ENCODE measurements at regions not wholly inside any gene's neighbourhood (a gene's known extent, or its start where the extent isn't known, plus 50 kb on each side); places are given as distances from the start of the nearest gene placed in this dataset.
A peak's percentile ranks its signal among the peaks of the same experiment; 100 is the strongest.
"Not testable (repeated sequence)": the region's sequence is repeated elsewhere in the genome, so short reads cannot be mapped to it uniquely, and the experiment has no call there.

GRCh38 chr1:203401199-203401877, 50.4 kb upstream of the FMOD start:
- DNase-seq (ENCODE audit: low spot score) = no peak

DNA sequence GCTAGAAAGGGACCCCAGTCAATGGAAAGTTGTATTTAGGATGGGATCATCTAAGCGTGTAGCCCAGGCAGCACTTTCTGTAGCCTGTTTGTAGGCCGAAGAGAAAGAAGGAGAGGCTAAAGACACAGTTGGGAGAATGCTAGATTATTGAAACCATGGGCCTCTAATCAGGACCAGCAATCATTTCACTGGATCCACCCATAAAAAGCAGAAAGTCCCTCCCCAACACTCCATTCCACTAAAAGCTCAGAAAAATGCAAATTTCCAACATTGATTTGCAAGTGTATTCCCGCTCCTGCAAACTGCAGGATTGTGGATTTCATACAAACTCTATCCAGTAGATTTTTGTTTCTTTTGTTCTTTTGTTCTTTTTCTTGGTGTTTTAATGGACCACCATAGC, 51.2 kb upstream of the FMOD start:
- no peak for DNase-seq (ENCODE audit: low spot score)

GRCh38 chr1:203402629-203403337, 51.9 kb upstream of the FMOD start:
- peak; percentile 56 for DNase-seq (ENCODE audit: low spot score)

GRCh38 chr1:203403586-203403985, 52.7 kb upstream of the FMOD start:
- DNase-seq (ENCODE audit: low spot score) = no peak

GRCh38 chr1:203404546-203404945, 53.6 kb upstream of the FMOD start:
- no peak for DNase-seq (ENCODE audit: low spot score)

DNA sequence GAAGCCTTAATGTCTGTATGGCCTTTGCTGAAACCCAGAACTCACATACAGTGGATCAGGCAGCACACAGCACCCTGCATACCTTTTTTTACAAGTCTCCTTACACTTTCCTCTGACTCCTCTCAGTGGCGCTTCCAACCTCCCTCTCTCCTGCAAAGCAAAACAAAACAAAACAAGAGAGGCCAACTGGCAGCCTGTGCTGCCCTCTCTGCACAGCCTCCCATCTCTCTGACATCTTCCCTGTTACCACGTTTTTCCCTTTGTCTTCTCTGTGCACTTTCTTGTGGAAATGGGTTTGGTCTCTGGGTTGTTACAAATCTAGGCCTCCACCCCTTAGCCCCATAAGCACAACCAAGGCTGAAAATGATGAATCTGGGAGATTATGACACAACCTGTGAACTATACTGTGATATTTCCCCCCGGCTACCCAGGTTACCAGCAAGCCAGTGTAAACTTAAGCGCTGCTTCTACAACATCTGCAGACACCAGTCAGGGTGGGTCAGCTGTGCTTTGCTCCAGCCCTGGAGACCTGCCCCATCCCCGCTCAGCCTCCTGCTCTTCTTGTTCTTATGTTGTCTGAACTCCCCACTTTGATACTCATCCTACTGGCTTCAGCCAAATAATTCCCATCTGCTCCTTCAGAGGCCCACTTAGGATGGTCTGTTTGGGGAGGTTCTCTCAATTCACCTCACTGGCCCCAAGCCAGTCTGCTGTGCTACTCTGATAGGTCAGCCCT, 54.9 kb upstream of the FMOD start:
- no peak for DNase-seq (ENCODE audit: low spot score)

GRCh38 chr1:203406446-203407045, 55.6 kb upstream of the FMOD start:
- no peak for DNase-seq (ENCODE audit: low spot score)

- no peak for DNase-seq (ENCODE audit: low spot score)
Observed at GRCh38 chr1:203407296-203407695, 56.4 kb upstream of the FMOD start.

- DNase-seq (ENCODE audit: low spot score) = peak; percentile 11
Observed at GRCh38 chr1:203408486-203409481, 57.9 kb upstream of the FMOD start.

GRCh38 chr1:203410182-203410900, 59.4 kb upstream of the FMOD start:
- DNase-seq (ENCODE audit: low spot score) = no peak

GRCh38 chr1:203411431-203411830, 60.5 kb upstream of the FMOD start:
- DNase-seq (ENCODE audit: low spot score) = not testable (repeated sequence)

DNA sequence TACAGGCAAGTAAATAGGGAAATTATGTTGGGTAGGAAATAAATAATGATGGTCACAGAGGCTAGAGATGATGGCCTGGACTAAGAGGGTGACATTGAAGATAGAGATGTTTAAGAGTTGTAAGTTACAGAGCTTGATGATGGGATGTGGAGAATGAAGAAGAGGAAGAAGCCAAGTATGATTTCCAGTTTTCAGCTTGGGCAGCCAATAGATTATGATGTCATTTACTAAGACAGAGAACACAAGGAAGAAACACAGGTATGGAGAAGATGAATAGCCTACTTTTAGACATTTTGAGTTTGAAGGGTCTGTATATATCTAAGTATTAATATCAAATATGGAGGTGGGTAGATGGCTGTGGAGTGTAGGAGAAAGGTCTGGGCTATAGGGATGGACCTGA, 56.0 kb upstream of the PRELP start:
- no peak for DNase-seq (ENCODE audit: low spot score)

DNA sequence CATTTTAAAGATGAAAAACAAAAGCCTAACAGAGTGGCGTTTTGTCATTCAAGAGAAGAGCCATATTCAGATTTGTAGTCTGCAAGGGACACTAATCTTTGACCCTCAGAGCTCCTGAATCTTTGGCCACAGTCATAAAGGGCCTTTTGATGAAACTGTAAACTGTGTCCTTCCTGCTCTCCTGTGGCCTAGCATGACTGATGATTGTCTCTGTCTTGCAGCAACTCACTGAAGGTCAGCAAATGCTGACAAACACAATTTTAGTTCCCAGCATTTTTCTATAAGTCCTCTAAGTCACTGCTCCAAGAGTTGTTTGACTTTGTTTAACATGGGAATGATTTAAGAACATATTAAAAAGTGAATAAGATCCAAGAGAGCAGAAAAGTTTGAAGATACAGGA, 55.3 kb upstream of the PRELP start:
- no peak for DNase-seq (ENCODE audit: low spot score)

DNA sequence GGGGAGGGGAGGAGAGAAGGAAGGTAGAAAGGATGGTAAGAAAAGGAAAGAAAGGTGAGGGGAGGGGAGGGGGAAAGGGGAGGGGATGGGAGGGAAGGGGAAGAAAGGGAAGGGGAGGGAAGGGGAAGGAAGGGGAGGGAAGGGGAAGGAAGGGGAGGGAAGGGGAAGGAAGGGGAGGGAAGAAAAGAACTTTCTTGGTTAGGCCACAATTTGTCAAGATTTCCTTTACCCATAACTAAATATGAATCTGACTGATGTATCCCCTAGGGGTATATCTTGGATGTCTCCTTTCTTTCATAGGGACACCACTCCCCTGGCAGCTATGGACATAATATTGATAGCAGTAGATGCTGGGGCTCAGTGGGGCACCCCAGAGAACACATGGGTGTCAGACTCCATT, 54.4 kb upstream of the PRELP start:
- no peak for DNase-seq (ENCODE audit: low spot score)

DNA sequence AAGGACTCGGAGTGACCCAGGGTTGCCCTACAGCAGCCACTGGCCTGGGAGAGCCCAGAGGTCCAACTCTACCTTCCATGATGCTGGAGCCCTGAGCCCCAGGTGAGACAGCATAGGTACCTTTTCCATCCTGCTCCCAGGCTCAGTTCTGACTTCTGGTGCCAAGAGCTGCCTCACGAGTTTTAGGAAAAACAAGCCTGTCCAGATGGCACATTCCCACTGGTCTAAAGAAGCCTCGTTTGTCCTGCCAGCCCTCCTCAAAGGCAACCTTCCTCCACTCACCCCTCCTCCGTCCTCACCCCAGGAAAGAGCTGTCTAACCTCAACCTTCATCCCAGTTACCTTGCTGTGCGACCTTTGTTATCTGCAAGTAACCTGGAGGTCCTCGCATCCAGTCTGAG, 53.5 kb upstream of the PRELP start:
- DNase-seq (ENCODE audit: low spot score) = no peak

DNA sequence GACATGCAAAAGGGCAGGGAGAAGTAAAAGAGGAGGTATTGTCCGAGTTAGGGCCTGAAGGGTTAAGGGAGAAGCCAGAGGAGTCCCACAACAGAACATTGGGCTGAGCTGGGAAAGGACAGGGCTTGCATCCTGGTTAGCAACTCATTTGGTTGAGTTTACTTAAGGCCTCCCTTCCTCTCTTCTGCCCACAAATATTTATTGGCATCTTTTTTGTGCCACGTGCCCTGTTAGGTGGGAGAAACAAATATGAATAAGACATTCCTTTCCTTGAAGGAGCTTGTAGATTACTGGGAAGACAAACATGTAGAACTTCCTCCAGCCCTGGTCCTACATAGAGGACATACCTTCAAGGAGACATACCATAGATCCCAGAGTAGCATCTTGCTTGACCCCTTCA, 53.0 kb upstream of the PRELP start:
- DNase-seq (ENCODE audit: low spot score) = no peak

DNA sequence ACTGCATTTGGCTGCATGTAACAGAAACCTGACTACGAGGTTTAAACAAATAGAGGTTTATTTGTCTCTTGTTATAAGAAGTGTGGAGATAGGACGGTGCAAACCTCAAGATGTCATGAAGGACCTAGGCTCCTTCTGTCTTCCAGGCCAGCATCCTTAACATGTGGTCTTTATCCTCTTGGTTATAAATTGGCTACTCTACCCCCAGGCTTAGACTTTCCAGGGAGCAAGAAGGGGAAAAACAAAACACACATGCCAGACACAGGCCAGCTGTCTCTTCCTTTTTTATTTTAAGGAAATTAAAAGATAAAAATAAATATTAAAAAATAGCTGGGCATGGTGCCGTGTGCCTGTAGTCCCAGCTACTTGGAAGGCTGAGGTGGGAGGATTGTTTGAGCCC, 51.3 kb upstream of the PRELP start:
- no peak for DNase-seq (ENCODE audit: low spot score)

DNA sequence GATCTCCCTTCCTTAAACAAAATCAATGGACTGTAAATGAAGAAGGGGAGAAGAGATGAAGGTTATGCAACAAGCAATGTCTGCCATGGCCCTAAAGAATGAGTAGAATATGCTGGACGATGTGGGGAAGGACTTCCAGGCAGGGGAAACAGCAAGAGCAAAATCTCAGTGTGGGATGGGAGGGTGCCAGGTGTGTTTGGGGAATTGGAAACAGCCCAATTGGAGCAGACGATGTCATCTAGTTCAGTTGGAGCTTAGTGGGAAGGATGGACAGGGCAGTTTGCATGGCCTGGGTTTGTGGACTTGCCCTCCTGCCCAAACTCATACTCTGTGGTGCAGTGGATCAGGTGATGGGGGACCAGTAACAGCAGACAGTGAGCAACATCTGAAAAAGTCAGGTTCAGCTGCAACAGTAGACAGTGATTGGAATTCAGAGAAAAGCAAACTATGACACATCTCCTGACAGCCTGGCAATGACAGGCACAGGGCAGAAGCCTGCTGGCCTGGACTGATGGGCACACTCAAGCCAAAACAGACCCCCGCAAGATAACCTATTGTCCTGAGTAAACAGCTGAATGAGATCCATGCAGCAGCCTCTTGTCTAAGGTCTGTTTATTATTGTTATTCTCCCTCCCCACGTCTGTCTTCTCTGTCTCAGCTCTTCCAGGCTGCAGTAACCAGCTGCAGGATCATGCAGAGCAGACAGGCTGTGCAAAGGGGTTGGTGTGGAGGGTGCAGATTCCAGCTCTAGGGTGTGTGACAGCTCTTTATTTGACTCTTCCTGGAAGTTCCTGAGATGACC, 50.5 kb upstream of the PRELP start:
- no peak for DNase-seq (ENCODE audit: low spot score)

- DNase-seq (ENCODE audit: low spot score) = no peak
Observed at GRCh38 chr1:203425663-203425975, 50.0 kb upstream of the PRELP start.
